PC-9 (cell line): ENCODE measurements at regions not wholly inside any gene's neighbourhood (a gene's known extent, or its start where the extent isn't known, plus 50 kb on each side); places are given as distances from the start of the nearest gene placed in this dataset.

Source experiments
- BruUV-seq: library from RNA; stranded (reverse); fragments of 400-500 nt; replicated peaks from 2 replicates; lab custom pipeline; 2021; lab: Mats Ljungman, UMichigan
- CTCF ChIA-PET: fragments of 300-600 bp; sonication (Branson Sonifier 250); formaldehyde crosslinking; loops from one replicate; lab custom pipeline; 2022; ENCODE audit warnings: antibody characterized with exemption; lab: Charles Lee
- POLR2A ChIA-PET: fragments of 300-600 bp; sonication (Branson Sonifier 250); formaldehyde crosslinking; loops from one replicate; lab custom pipeline; 2022; ENCODE audit warnings: antibody characterized with exemption; ENCODE audit not compliant: unreplicated experiment; lab: Charles Lee
- DNase-seq, 2 experiments: peaks; one replicate each; pipeline versions ENCODE4 v3.0.0 to v3.0.0-alpha.2; 2015 to 2022; ENCODE audit warnings: mixed read lengths in 1 of 2
- H2AFZ ChIP-seq: fragments of 200-600 bp; sonication (generic); 2 replicates; pipeline ENCODE4 v1.8.1; 2017; ENCODE audit warnings: antibody characterized with exemption
- H3F3A ChIP-seq: fragments of 200-600 bp; sonication (generic); 2 replicates; pipeline ENCODE4 v1.8.1; 2017; ENCODE audit warnings: antibody characterized with exemption, mild to moderate bottlenecking, low read depth; ENCODE audit not compliant: insufficient read depth
- H3K27ac ChIP-seq: fragments of 200-600 bp; sonication (generic); 2 replicates; pipeline ENCODE4 v1.6.1; 2016; ENCODE audit warnings: mixed run types
- H3K27me3 ChIP-seq: fragments of 200-600 bp; sonication (generic); 2 replicates; pipeline ENCODE4 v1.6.1; 2016; ENCODE audit warnings: low read depth, mixed run types; ENCODE audit not compliant: insufficient read depth
- H3K36me3 ChIP-seq: fragments of 200-600 bp; sonication (generic); 2 replicates; pipeline ENCODE4 v1.6.1; 2016; ENCODE audit warnings: low read depth, mixed run types
- H3K4me1 ChIP-seq: fragments of 200-600 bp; sonication (generic); replicated peaks from 2 replicates; pipeline ENCODE4 v1.6.1; 2016; ENCODE audit warnings: mixed run types; ENCODE audit not compliant: insufficient read depth
- H3K4me2 ChIP-seq: fragments of 200-600 bp; sonication (generic); 2 replicates; pipeline ENCODE4 v1.6.1; 2017; ENCODE audit warnings: mixed run types
- H3K4me3 ChIP-seq: fragments of 200-600 bp; sonication (generic); 2 replicates; pipeline ENCODE4 v1.6.1; 2016; ENCODE audit warnings: mixed run types
- H3K79me2 ChIP-seq: fragments of 200-600 bp; sonication (generic); 2 replicates; pipeline ENCODE4 v1.6.1; 2017; ENCODE audit warnings: low read depth, mixed run types
- H3K9me2 ChIP-seq: fragments of 200-600 bp; sonication (generic); 2 replicates; pipeline ENCODE4 v1.8.1; 2017; ENCODE audit warnings: mild to moderate bottlenecking; ENCODE audit not compliant: insufficient read depth
- H3K9me3 ChIP-seq: fragments of 200-600 bp; sonication (generic); 2 replicates; pipeline ENCODE4 v1.8.1; 2016; ENCODE audit warnings: low read depth; ENCODE audit not compliant: insufficient read depth
- H4K20me1 ChIP-seq: fragments of 200-600 bp; sonication (generic); 2 replicates; pipeline ENCODE4 v1.8.1; 2017; ENCODE audit not compliant: insufficient read depth
- EZH2 ChIP-seq: fragments of 200-600 bp; sonication (generic); IDR thresholded peaks from 2 replicates; pipeline ENCODE4 v1.8.0; 2017; ENCODE audit warnings: antibody characterized with exemption, low read depth
- intact Hi-C: fragments of 100-400 bp; cut with micrococcal nuclease; formaldehyde crosslinking; loops from one replicate; pipeline ENCODE4 v1.10.0; 2022; ENCODE audit not compliant: unreplicated experiment
- TF ChIP-seq, protein P1 (sequence below): fragments of 200-600 bp; sonication (generic); conservative IDR thresholded peaks from 2 replicates; pipeline ENCODE4 v1.6.1; 2017; ENCODE audit warnings: mixed run types, antibody characterized with exemption, mild to moderate bottlenecking, moderate library complexity

GRCh38 chr5:97400537-97400936 lies 217.5 kb upstream of the RIOK2 start:
- H3F3A ChIP-seq, result no peaks in the 10 kb centered on the region
- H3K9me2 ChIP-seq, result no peaks in the 10 kb centered on the region
- no peaks in the 10 kb centered on the region for H3K36me3 ChIP-seq
- no peak overlapping the region for H3K4me3 ChIP-seq
- intact Hi-C loops, result no loop called here
- TF ChIP-seq EZH2, result no peak
- TF ChIP-seq, protein P1, sequence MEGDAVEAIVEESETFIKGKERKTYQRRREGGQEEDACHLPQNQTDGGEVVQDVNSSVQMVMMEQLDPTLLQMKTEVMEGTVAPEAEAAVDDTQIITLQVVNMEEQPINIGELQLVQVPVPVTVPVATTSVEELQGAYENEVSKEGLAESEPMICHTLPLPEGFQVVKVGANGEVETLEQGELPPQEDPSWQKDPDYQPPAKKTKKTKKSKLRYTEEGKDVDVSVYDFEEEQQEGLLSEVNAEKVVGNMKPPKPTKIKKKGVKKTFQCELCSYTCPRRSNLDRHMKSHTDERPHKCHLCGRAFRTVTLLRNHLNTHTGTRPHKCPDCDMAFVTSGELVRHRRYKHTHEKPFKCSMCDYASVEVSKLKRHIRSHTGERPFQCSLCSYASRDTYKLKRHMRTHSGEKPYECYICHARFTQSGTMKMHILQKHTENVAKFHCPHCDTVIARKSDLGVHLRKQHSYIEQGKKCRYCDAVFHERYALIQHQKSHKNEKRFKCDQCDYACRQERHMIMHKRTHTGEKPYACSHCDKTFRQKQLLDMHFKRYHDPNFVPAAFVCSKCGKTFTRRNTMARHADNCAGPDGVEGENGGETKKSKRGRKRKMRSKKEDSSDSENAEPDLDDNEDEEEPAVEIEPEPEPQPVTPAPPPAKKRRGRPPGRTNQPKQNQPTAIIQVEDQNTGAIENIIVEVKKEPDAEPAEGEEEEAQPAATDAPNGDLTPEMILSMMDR, result no peak
- no peaks in the 10 kb centered on the region for H3K9me3 ChIP-seq
- H4K20me1 ChIP-seq, result no peaks in the 10 kb centered on the region
- no peak overlapping the region; the same call in 1 of the 2 replicates for H2AFZ ChIP-seq
- no peaks in the 10 kb centered on the region for H3K79me2 ChIP-seq
- no TSS peak for BruUV-seq
- H3K4me1 ChIP-seq, result no peaks in the 10 kb centered on the region
- no peak overlapping the region for H3K4me2 ChIP-seq
- no peak overlapping the region for H3K27ac ChIP-seq
- no peak for DNase-seq
- POLR2A ChIA-PET, result no interaction called here
- no peaks in the 10 kb centered on the region for H3K27me3 ChIP-seq
- CTCF ChIA-PET, result no interaction called here

DNA sequence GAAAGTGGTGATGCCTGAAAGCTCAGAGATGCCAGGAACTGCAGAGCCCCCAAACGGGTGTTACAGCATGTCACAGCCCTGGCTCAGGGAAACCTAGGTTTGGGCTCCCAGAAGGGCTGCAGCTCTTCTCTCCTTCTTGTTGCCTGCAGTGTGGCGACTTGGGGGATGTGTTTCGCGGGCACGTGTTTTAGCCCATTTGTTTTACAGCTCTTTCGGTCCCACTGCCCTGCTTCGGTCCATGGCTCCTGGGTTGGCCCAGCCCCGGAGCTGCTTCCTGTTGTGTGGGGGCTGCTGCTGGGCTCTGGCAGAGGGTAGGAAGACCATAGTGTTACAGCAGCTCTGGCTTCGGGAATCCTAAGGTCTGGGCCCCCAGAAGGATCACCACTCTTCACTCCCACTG lies 222.9 kb upstream of the RIOK2 start:
- DNase-seq, result no peak
- ChIA-PET CTCF (no interaction called here), POLR2A (no interaction called here)
- Histone ChIP-seq H3K36me3 (no peaks in the 10 kb centered on the region), H2AFZ (no peak overlapping the region), H3K4me1 (no peaks in the 10 kb centered on the region), H3K79me2 (no peaks in the 10 kb centered on the region), H3K4me3 (no peak overlapping the region), H4K20me1 (no peaks in the 10 kb centered on the region), H3K4me2 (no peak overlapping the region), H3K27me3 (no peaks in the 10 kb centered on the region), H3K27ac (no peak overlapping the region), H3F3A (no peaks in the 10 kb centered on the region), H3K9me3 (no peaks in the 10 kb centered on the region), H3K9me2 (no peaks in the 10 kb centered on the region)
- BruUV-seq, result no TSS peak
- intact Hi-C loops, result no loop called here
- TF ChIP-seq, protein P1, result no peak
- TF ChIP-seq EZH2, result no peak

DNA sequence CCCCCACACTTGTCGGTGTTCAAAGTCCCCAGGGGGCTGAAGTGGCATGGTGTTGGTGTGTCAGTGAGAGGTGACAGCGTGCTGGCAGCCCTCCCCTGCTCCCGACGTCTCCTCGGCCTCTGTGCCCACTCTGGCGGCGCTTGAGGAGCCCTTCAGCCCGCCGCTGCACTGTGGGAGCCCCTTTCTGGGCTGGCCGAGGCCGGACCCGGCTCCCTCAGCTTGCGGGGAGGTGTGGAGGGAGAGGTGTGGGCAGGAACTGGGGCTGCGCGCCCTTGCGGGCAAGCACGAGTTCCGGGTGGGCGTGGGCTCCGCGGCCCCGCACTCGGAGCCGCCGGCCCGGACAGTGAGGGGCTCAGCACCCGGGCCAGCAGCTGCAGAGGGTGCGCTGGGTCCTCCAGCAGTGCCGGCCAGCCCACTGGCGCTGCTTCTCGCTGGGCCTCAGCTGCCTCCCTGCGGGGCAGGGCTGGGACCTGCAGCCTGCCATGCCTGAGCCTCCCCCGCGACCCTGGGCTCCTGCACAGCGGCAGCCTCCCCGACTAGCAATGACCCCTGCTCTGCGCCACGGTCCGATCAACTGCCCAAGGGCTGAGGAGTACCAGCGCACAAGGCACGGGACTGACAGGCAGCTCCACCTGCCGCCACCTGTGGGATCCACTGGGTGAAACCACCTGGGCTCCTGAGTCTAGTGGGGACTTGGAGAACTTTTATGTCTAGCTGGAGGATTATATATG lies 224.1 kb upstream of the RIOK2 start:
- no peaks in the 10 kb centered on the region for H3K27me3 ChIP-seq
- DNase-seq, result no peak
- H3K4me1 ChIP-seq, result no peaks in the 10 kb centered on the region
- H3K36me3 ChIP-seq, result no peaks in the 10 kb centered on the region
- no peaks in the 10 kb centered on the region for H3K9me3 ChIP-seq
- no peak overlapping the region for H3K4me3 ChIP-seq
- H4K20me1 ChIP-seq, result no peaks in the 10 kb centered on the region
- no TSS peak for BruUV-seq
- H3K9me2 ChIP-seq, result no peaks in the 10 kb centered on the region
- CTCF ChIA-PET, result no interaction called here
- TF ChIP-seq, protein P1, result no peak
- no peak for TF ChIP-seq EZH2
- H3K79me2 ChIP-seq, result no peaks in the 10 kb centered on the region
- intact Hi-C loops, result no loop called here
- H3F3A ChIP-seq, result no peaks in the 10 kb centered on the region
- POLR2A ChIA-PET, result no interaction called here
- no peak overlapping the region for H2AFZ ChIP-seq
- no peak overlapping the region for H3K4me2 ChIP-seq
- no peak overlapping the region for H3K27ac ChIP-seq
